GM19467 (cell line): ENCODE measurements at regions not wholly inside any gene's neighbourhood (a gene's known extent, or its start where the extent isn't known, plus 50 kb on each side); places are given as distances from the start of the nearest gene placed in this dataset.

Experiments
- ATAC-seq: cut with Tn5 transposase; IDR thresholded peaks from one replicate; pipeline ENCODE4 v1.9.1; 2021; ENCODE audit warnings: mild to moderate bottlenecking, moderate library complexity; ENCODE audit not compliant: unreplicated experiment

DNA sequence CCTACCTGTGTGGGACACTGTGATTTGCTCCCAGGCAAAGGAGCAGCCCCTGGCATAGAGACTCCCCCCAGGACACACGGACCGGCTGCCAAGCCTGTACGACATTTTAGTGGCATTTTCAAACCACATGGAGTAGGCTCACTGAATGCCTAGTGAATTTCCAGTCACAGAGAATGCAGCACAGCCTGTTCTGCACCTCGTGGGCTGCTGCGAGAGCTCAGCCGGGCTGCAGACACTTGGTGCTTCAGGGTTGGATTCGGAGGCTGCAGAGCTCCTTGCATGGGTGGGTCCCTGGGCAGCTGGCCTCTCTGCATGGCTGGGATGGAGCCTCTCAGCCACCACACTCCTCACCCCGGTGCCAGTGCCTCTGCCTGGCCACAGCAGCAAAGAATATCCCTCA lies 51.2 kb upstream of the HNF1B start:
- no peak for ATAC-seq
